Neural cell (in vitro differentiated cells): ENCODE measurements at regions not wholly inside any gene's neighbourhood (a gene's known extent, or its start where the extent isn't known, plus 50 kb on each side); places are given as distances from the start of the nearest gene placed in this dataset.
A peak's percentile ranks its signal among the peaks of the same experiment; 100 is the strongest.

Experiments
- H2AFZ ChIP-seq: fragments of 200-600, 300-800 bp; sonication (generic), shearing (Covaris generic); 2 replicates; pipeline ENCODE4 v1.6.0; 2014; ENCODE audit warnings: low read depth, mild to moderate bottlenecking, antibody characterized with exemption, low read length, moderate library complexity
- H3F3A ChIP-seq: fragments of 200-600 bp; shearing (Covaris generic); 2 replicates; pipeline ENCODE4 v1.6.1; 2016; ENCODE audit warnings: mild to moderate bottlenecking, moderate library complexity, mixed read lengths, antibody characterized with exemption, low read length; ENCODE audit not compliant: insufficient read depth, poor library complexity, severe bottlenecking
- H3K27ac ChIP-seq: fragments of 200-600, 300-800 bp; sonication (generic), shearing (Covaris generic); 2 replicates; pipeline ENCODE4 v1.5.1; 2014; ENCODE audit warnings: mild to moderate bottlenecking, low read length, moderate library complexity
- H3K27me3 ChIP-seq: fragments of 300-800, 200-600 bp; sonication (generic), shearing (Covaris generic); 2 replicates; pipeline ENCODE4 v1.6.0; 2014; ENCODE audit warnings: mild to moderate bottlenecking, low read depth, low read length, moderate library complexity; ENCODE audit not compliant: insufficient read depth
- H3K36me3 ChIP-seq: fragments of 300-800, 200-600 bp; sonication (generic), shearing (Covaris generic); 2 replicates; pipeline ENCODE4 v1.5.1; 2014; ENCODE audit warnings: mild to moderate bottlenecking, antibody characterized with exemption, low read length, moderate library complexity; ENCODE audit not compliant: insufficient read depth
- H3K4me2 ChIP-seq: fragments of 300-800, 200-600 bp; sonication (generic), shearing (Covaris generic); 2 replicates; pipeline ENCODE4 v1.6.0; 2014; ENCODE audit warnings: mild to moderate bottlenecking, low read length
- H3K4me3 ChIP-seq: fragments of 300-800, 200-600 bp; sonication (generic), shearing (Covaris generic); 2 replicates; pipeline ENCODE4 v1.5.1; 2014; ENCODE audit warnings: mild to moderate bottlenecking, low read length, moderate library complexity
- H3K79me2 ChIP-seq: fragments of 200-600 bp; shearing (Covaris generic); replicated peaks from 2 replicates; pipeline ENCODE4 v1.6.0; 2014; ENCODE audit warnings: mild to moderate bottlenecking, low read length, moderate library complexity; ENCODE audit not compliant: insufficient read depth
- H3K9ac ChIP-seq: fragments of 300-800, 200-600 bp; sonication (generic), shearing (Covaris generic); 2 replicates; pipeline ENCODE4 v1.6.1; 2016; ENCODE audit warnings: mild to moderate bottlenecking, low read length, mixed read lengths
- H3K9me2 ChIP-seq: fragments of 200-600 bp; shearing (Covaris generic); 2 replicates; pipeline ENCODE4 v1.6.1; 2016; ENCODE audit warnings: mild to moderate bottlenecking, low read length, mixed read lengths; ENCODE audit not compliant: insufficient read depth
- H3K9me3 ChIP-seq: fragments of 200-600, 300-800 bp; sonication (generic), shearing (Covaris generic); 2 replicates; pipeline ENCODE4 v1.6.1; 2016; ENCODE audit warnings: mild to moderate bottlenecking, mixed run types, low read length, moderate library complexity, mixed read lengths
- H4K20me1 ChIP-seq: fragments of 200-600 bp; shearing (Covaris generic); 2 replicates; pipeline ENCODE4 v1.6.1; 2016; ENCODE audit warnings: mild to moderate bottlenecking, mixed run types; ENCODE audit not compliant: insufficient read depth
- CTCF ChIP-seq: fragments of 450-650 bp; IDR thresholded peaks from 2 replicates; pipeline ENCODE4 v1.5.1; 2014; ENCODE audit warnings: antibody characterized with exemption, mild to moderate bottlenecking, moderate library complexity; ENCODE audit not compliant: poor library complexity, severe bottlenecking
- EP300 ChIP-seq: fragments of 450-650 bp; conservative IDR thresholded peaks from 2 replicates; pipeline ENCODE4 v1.6.1; 2014; ENCODE audit warnings: antibody characterized with exemption, mild to moderate bottlenecking, moderate library complexity; ENCODE audit not compliant: poor library complexity, severe bottlenecking
- EZH2 ChIP-seq: fragments of 200-600, 300-800 bp; shearing (Covaris generic), sonication (generic); IDR thresholded peaks from 2 replicates; pipeline ENCODE4 v1.6.1; 2014; ENCODE audit warnings: antibody characterized with exemption, low read length, borderline replicate concordance, mild to moderate bottlenecking; ENCODE audit not compliant: insufficient read depth, poor library complexity, severe bottlenecking
- MXI1 ChIP-seq: fragments of 450-650 bp; conservative IDR thresholded peaks from 2 replicates; pipeline ENCODE4 v1.6.1; 2014; ENCODE audit warnings: antibody characterized with exemption, mild to moderate bottlenecking; ENCODE audit not compliant: poor library complexity, severe bottlenecking
- POLR2AphosphoS5 ChIP-seq: IDR thresholded peaks from 2 replicates; pipeline ENCODE4 v1.6.1; 2012
- RAD21 ChIP-seq: fragments of 450-650 bp; conservative IDR thresholded peaks from 2 replicates; pipeline ENCODE4 v1.6.1; 2014; ENCODE audit warnings: antibody characterized with exemption, mild to moderate bottlenecking, moderate library complexity
- SMC3 ChIP-seq: fragments of 450-650 bp; conservative IDR thresholded peaks from 2 replicates; pipeline ENCODE4 v1.6.1; 2014; ENCODE audit warnings: antibody characterized with exemption, mild to moderate bottlenecking, moderate library complexity; ENCODE audit not compliant: poor library complexity
- TAF1 ChIP-seq: IDR thresholded peaks from 2 replicates; pipeline ENCODE4 v1.6.1; 2012; ENCODE audit warnings: low read depth
- TF ChIP-seq, protein P1 (sequence below): IDR thresholded peaks from 2 replicates; pipeline ENCODE4 v1.6.1; 2012; ENCODE audit warnings: borderline replicate concordance

DNA sequence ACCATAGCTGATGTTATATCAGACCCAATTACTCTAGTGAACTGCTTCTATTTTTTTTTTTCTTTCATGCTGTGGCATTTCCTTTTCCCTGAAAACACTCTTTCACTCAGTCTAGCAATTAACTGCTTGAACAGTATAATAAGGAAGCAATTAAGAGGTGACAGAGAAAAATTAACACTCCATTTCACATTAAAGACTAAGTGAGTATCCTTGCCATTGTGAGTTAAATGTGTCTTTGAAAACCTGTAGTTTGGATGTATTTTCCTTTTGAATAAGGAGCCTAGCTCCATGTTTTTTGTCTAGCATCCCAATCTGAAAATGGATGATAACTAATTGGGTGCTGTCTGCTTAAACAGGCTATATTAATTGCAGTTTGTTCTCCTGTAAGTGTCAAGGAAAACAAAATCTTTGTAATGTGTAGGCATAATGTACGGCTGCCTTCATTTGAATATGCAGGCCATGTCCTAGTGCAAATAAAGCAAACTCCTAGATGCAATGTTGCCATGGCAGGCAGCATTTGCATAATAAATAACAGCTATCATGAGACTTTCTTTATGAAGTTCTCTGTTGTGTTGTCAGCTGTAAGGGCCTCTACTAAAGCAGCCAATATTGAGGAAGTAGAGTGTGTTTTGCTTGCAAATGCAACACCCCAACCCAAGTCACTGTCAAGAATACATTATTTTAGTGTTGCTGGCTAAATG, 416.7 kb downstream of the ZIC3 start:
- no peak for TF ChIP-seq CTCF
- no peak for TF ChIP-seq MXI1
- TF ChIP-seq RAD21, result no peak
- TF ChIP-seq TAF1, result no peak
- TF ChIP-seq POLR2AphosphoS5, result no peak
- TF ChIP-seq, protein P1, sequence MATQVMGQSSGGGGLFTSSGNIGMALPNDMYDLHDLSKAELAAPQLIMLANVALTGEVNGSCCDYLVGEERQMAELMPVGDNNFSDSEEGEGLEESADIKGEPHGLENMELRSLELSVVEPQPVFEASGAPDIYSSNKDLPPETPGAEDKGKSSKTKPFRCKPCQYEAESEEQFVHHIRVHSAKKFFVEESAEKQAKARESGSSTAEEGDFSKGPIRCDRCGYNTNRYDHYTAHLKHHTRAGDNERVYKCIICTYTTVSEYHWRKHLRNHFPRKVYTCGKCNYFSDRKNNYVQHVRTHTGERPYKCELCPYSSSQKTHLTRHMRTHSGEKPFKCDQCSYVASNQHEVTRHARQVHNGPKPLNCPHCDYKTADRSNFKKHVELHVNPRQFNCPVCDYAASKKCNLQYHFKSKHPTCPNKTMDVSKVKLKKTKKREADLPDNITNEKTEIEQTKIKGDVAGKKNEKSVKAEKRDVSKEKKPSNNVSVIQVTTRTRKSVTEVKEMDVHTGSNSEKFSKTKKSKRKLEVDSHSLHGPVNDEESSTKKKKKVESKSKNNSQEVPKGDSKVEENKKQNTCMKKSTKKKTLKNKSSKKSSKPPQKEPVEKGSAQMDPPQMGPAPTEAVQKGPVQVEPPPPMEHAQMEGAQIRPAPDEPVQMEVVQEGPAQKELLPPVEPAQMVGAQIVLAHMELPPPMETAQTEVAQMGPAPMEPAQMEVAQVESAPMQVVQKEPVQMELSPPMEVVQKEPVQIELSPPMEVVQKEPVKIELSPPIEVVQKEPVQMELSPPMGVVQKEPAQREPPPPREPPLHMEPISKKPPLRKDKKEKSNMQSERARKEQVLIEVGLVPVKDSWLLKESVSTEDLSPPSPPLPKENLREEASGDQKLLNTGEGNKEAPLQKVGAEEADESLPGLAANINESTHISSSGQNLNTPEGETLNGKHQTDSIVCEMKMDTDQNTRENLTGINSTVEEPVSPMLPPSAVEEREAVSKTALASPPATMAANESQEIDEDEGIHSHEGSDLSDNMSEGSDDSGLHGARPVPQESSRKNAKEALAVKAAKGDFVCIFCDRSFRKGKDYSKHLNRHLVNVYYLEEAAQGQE, result no peak
- TF ChIP-seq EZH2, result no peak
- H3K9ac ChIP-seq, result no peak overlapping the region
- no peak overlapping the region for H2AFZ ChIP-seq
- H3K36me3 ChIP-seq, result no peaks in the 10 kb centered on the region
- no peaks in the 10 kb centered on the region for H3K27me3 ChIP-seq
- no peaks in the 10 kb centered on the region for H4K20me1 ChIP-seq
- H3K9me3 ChIP-seq, result no peaks in the 10 kb centered on the region
- H3K79me2 ChIP-seq, result no peaks in the 10 kb centered on the region
- H3F3A ChIP-seq, result no peaks in the 10 kb centered on the region
- peak overlapping the region; percentile 34 for H3K27ac ChIP-seq
- H3K4me3 ChIP-seq, result no peak overlapping the region
- no peaks in the 10 kb centered on the region for H3K9me2 ChIP-seq
- no peak overlapping the region for H3K4me2 ChIP-seq

- Histone ChIP-seq H3K4me2 (peak overlapping the region; percentile 62), H3F3A (no peaks in the 10 kb centered on the region), H3K27me3 (no peaks in the 10 kb centered on the region), H3K9me2 (no peaks in the 10 kb centered on the region), H3K9ac (peak overlapping the region; percentile 71), H3K4me3 (peak overlapping the region; percentile 59), H2AFZ (no peak overlapping the region), H3K9me3 (no peaks in the 10 kb centered on the region), H3K27ac (peak overlapping the region; percentile 96), H3K79me2 (no peaks in the 10 kb centered on the region), H4K20me1 (no peaks in the 10 kb centered on the region), H3K36me3 (no peaks in the 10 kb centered on the region)
- TF ChIP-seq TAF1 (no peak), RAD21 (no peak), CTCF (no peak), MXI1 (no peak), EP300 (peak; percentile 76), EZH2 (no peak), POLR2AphosphoS5 (peak; percentile 40), SMC3 (no peak)
- TF ChIP-seq, protein P1, result peak; percentile 46
These were observed 422.5 kb downstream of the ZIC3 start for GRCh38 chrX:137988470-137988869.
